MCF 10A (cell line): ENCODE measurements at regions not wholly inside any gene's neighbourhood (a gene's known extent, or its start where the extent isn't known, plus 50 kb on each side); places are given as distances from the start of the nearest gene placed in this dataset.

Source experiments
- BruUV-seq: library from RNA; stranded (reverse); fragments of 400-500 nt; replicated peaks from 2 replicates; lab custom pipeline; 2021; lab: Mats Ljungman, UMichigan
- CTCF ChIA-PET: fragments of 300-600 bp; sonication (Branson Sonifier 250); formaldehyde crosslinking; extraction: SDS; loops from one replicate; lab custom pipeline; 2021; ENCODE audit warnings: antibody characterized with exemption, inconsistent platforms; lab: Yijun Ruan, JAX
- POLR2A ChIA-PET: fragments of 300-600, 350-650 bp; sonication (Branson Sonifier 250); formaldehyde crosslinking; extraction: SDS; loops from one replicate; lab custom pipeline; 2020; ENCODE audit warnings: antibody characterized with exemption, inconsistent platforms; lab: Yijun Ruan, JAX
- DNase-seq: peaks from one replicate; pipeline ENCODE4 v3.0.0-alpha.2; 2018; ENCODE audit not compliant: unreplicated experiment
- H3K27ac Mint-ChIP-seq: one replicate; pipeline ENCODE4 v1.8.0; 2022; ENCODE audit warnings: mild to moderate bottlenecking, low read depth, mixed read lengths; ENCODE audit not compliant: unreplicated experiment
- H3K27me3 Mint-ChIP-seq: one replicate; pipeline ENCODE4 v1.8.0; 2022; ENCODE audit warnings: mixed read lengths; ENCODE audit not compliant: insufficient read depth, unreplicated experiment
- H3K36me3 Mint-ChIP-seq: one replicate; pipeline ENCODE4 v1.8.0; 2022; ENCODE audit warnings: mild to moderate bottlenecking, moderate library complexity, mixed read lengths; ENCODE audit not compliant: insufficient read depth, unreplicated experiment
- H3K4me1 Mint-ChIP-seq: one replicate; pipeline ENCODE4 v1.8.0; 2022; ENCODE audit warnings: mixed read lengths; ENCODE audit not compliant: insufficient read depth, unreplicated experiment
- H3K4me3 Mint-ChIP-seq: one replicate; pipeline ENCODE4 v1.8.0; 2022; ENCODE audit warnings: mild to moderate bottlenecking, moderate library complexity, mixed read lengths; ENCODE audit not compliant: unreplicated experiment
- H3K9me3 Mint-ChIP-seq: one replicate; pipeline ENCODE4 v1.8.0; 2022; ENCODE audit warnings: mixed read lengths; ENCODE audit not compliant: unreplicated experiment
- CTCF ChIP-seq: fragments of 200-600 bp; IDR thresholded peaks from one replicate; pipeline ENCODE4 v1.8.0; 2022; ENCODE audit warnings: antibody characterized with exemption, mild to moderate bottlenecking; ENCODE audit not compliant: unreplicated experiment
- intact Hi-C: fragments of 100-400 bp; cut with micrococcal nuclease; formaldehyde crosslinking; loops from 2 replicates; pipeline ENCODE4 v1.14.1; 2022

- no peaks in the 10 kb centered on the region for H3K27me3 Mint-ChIP-seq
- POLR2A ChIA-PET = interaction anchor here (0.6 to 2.4 kb wide), 11 partner anchors 17 to 128 kb away, joined by 3 to 16 read pairs (median 4); partner anchors contain the start of genes EHBP1 and TMEM17
- no peaks in the 10 kb centered on the region for H3K36me3 Mint-ChIP-seq
- peak; percentile 86 for DNase-seq
- H3K27ac Mint-ChIP-seq = peak overlapping the region; percentile 90
- H3K9me3 Mint-ChIP-seq = peaks cover 7% of the 10 kb centered on the region
- peak overlapping the region; percentile 10 for H3K4me3 Mint-ChIP-seq
- CTCF ChIA-PET = interaction anchor here (1.0 to 1.1 kb wide), 2 partner anchors 23 to 136 kb away, joined by 3 to 7 read pairs; no protein-coding TSS in a partner anchor
- TSS peak; percentile 84 for BruUV-seq
- no peak for TF ChIP-seq CTCF
- intact Hi-C loops = loop anchor here (1.0 to 2.0 kb wide), 5 partner anchors 72 to 196 kb away; partner anchors contain the start of gene TMEM17
- H3K4me1 Mint-ChIP-seq = peaks cover 19% of the 10 kb centered on the region
Measured at GRCh38 chr2:62578803-62579640, 73.0 kb upstream of the TMEM17 start.

GRCh38 chr2:62577994-62578781 lies 72.2 kb upstream of the TMEM17 start:
- peak; percentile 94 for DNase-seq
- H3K27me3 Mint-ChIP-seq = no peaks in the 10 kb centered on the region
- intact Hi-C loops = loop anchor here (1.0 to 2.0 kb wide), 5 partner anchors 71 to 197 kb away; partner anchors contain the start of gene TMEM17
- peak overlapping the region; percentile 10 for H3K4me3 Mint-ChIP-seq
- H3K4me1 Mint-ChIP-seq = peaks cover 19% of the 10 kb centered on the region
- POLR2A ChIA-PET = interaction anchor here (0.6 to 2.4 kb wide), 16 partner anchors 17 to 1443 kb away, joined by 3 to 16 read pairs (median 4); partner anchors contain the start of genes EHBP1 and TMEM17
- no peaks in the 10 kb centered on the region for H3K9me3 Mint-ChIP-seq
- BruUV-seq = no TSS peak
- no peak for TF ChIP-seq CTCF
- CTCF ChIA-PET = interaction anchor here (0.6 to 1.1 kb wide), 5 partner anchors 24 to 810 kb away, joined by 3 to 7 read pairs (median 3); no protein-coding TSS in a partner anchor
- no peaks in the 10 kb centered on the region for H3K36me3 Mint-ChIP-seq
- peak overlapping the region; percentile 90 for H3K27ac Mint-ChIP-seq

GRCh38 chr2:62576276-62576939 lies 70.4 kb upstream of the TMEM17 start:
- Mint-ChIP-seq H3K27me3 (no peaks in the 10 kb centered on the region), H3K9me3 (no peaks in the 10 kb centered on the region), H3K4me3 (no peak overlapping the region), H3K27ac (no peak overlapping the region), H3K4me1 (peaks cover 19% of the 10 kb centered on the region), H3K36me3 (no peaks in the 10 kb centered on the region)
- TF ChIP-seq CTCF = no peak
- POLR2A ChIA-PET = interaction anchor here (0.9 to 1.0 kb wide), 2 partner anchors 12 to 86 kb away, joined by 3 to 6 read pairs; no protein-coding TSS in a partner anchor
- intact Hi-C loops = no loop called here
- DNase-seq = no peak
- no TSS peak for BruUV-seq
- CTCF ChIA-PET = no interaction called here
